Type B pancreatic cell (in vitro differentiated cells): ENCODE measurements at regions not wholly inside any gene's neighbourhood (a gene's known extent, or its start where the extent isn't known, plus 50 kb on each side); places are given as distances from the start of the nearest gene placed in this dataset.

Experiments
- DNase-seq: peaks from one replicate; pipeline ENCODE4 v3.0.0; 2021; ENCODE audit warnings: mixed read lengths; ENCODE audit not compliant: unreplicated experiment; ENCODE audit errors: extremely low spot score
- H3K27ac Mint-ChIP-seq: 2 replicates; pipeline ENCODE4 v1.8.0; 2021; ENCODE audit warnings: mild to moderate bottlenecking, mixed read lengths
- H3K27me3 Mint-ChIP-seq: 2 replicates; pipeline ENCODE4 v1.8.0; 2021; ENCODE audit warnings: mixed read lengths
- H3K36me3 Mint-ChIP-seq: 2 replicates; pipeline ENCODE4 v1.8.0; 2021; ENCODE audit warnings: mixed read lengths
- H3K4me1 Mint-ChIP-seq: one replicate; pipeline ENCODE4 v1.8.0; 2021; ENCODE audit warnings: mixed read lengths; ENCODE audit not compliant: unreplicated experiment
- H3K4me3 Mint-ChIP-seq: 2 replicates; pipeline ENCODE4 v1.8.0; 2021; ENCODE audit warnings: mild to moderate bottlenecking, mixed read lengths
- H3K9me3 Mint-ChIP-seq: 2 replicates; pipeline ENCODE4 v1.8.0; 2021; ENCODE audit warnings: mixed read lengths
- CTCF ChIP-seq: fragments of 200-600 bp; sonication (generic); conservative IDR thresholded peaks from 2 replicates; pipeline ENCODE4 v1.5.0; 2021; ENCODE audit warnings: antibody characterized with exemption, mild to moderate bottlenecking

- H3K4me3 Mint-ChIP-seq: no peak overlapping the region
- TF ChIP-seq CTCF: no peak
- H3K27ac Mint-ChIP-seq: no peak overlapping the region
- H3K4me1 Mint-ChIP-seq: no peaks in the 10 kb centered on the region
- no peak for DNase-seq
- no peaks in the 10 kb centered on the region for H3K9me3 Mint-ChIP-seq
- H3K36me3 Mint-ChIP-seq: no peaks in the 10 kb centered on the region
- peaks cover 2% of the 10 kb centered on the region for H3K27me3 Mint-ChIP-seq
These were observed 119.6 kb downstream of the SEC61B start for GRCh38 chr9:99341686-99342085.

GRCh38 chr9:99345451-99345850 lies 123.4 kb downstream of the SEC61B start:
- Mint-ChIP-seq H3K36me3 (no peaks in the 10 kb centered on the region), H3K4me1 (no peaks in the 10 kb centered on the region), H3K27me3 (peaks cover 2% of the 10 kb centered on the region), H3K4me3 (no peak overlapping the region), H3K27ac (no peak overlapping the region), H3K9me3 (no peaks in the 10 kb centered on the region)
- TF ChIP-seq CTCF: no peak
- DNase-seq: no peak

GRCh38 chr9:99345942-99346341 lies 123.9 kb downstream of the SEC61B start:
- no peaks in the 10 kb centered on the region for H3K36me3 Mint-ChIP-seq
- H3K4me3 Mint-ChIP-seq: no peak overlapping the region
- DNase-seq: no peak
- H3K9me3 Mint-ChIP-seq: no peaks in the 10 kb centered on the region
- H3K27ac Mint-ChIP-seq: no peak overlapping the region
- TF ChIP-seq CTCF: no peak
- H3K27me3 Mint-ChIP-seq: peaks cover 2% of the 10 kb centered on the region
- no peaks in the 10 kb centered on the region for H3K4me1 Mint-ChIP-seq

GRCh38 chr9:99347568-99347967 lies 125.5 kb downstream of the SEC61B start:
- H3K27ac Mint-ChIP-seq: no peak overlapping the region
- peaks cover 2% of the 10 kb centered on the region for H3K27me3 Mint-ChIP-seq
- H3K9me3 Mint-ChIP-seq: no peaks in the 10 kb centered on the region
- DNase-seq: no peak
- H3K4me1 Mint-ChIP-seq: no peaks in the 10 kb centered on the region
- no peak overlapping the region for H3K4me3 Mint-ChIP-seq
- no peak for TF ChIP-seq CTCF
- no peaks in the 10 kb centered on the region for H3K36me3 Mint-ChIP-seq

- Mint-ChIP-seq H3K4me1 (no peaks in the 10 kb centered on the region), H3K9me3 (no peaks in the 10 kb centered on the region), H3K27ac (no peak overlapping the region), H3K36me3 (no peaks in the 10 kb centered on the region), H3K27me3 (peaks cover 2% of the 10 kb centered on the region), H3K4me3 (no peak overlapping the region)
- no peak for TF ChIP-seq CTCF
- no peak for DNase-seq
These were observed 126.2 kb downstream of the SEC61B start for GRCh38 chr9:99348289-99348688.

- H3K27me3 Mint-ChIP-seq: peaks cover 2% of the 10 kb centered on the region
- no peaks in the 10 kb centered on the region for H3K36me3 Mint-ChIP-seq
- no peak for TF ChIP-seq CTCF
- H3K4me3 Mint-ChIP-seq: no peak overlapping the region
- H3K9me3 Mint-ChIP-seq: no peaks in the 10 kb centered on the region
- no peak overlapping the region for H3K27ac Mint-ChIP-seq
- no peak for DNase-seq
- H3K4me1 Mint-ChIP-seq: no peaks in the 10 kb centered on the region
These were observed 127.8 kb downstream of the SEC61B start for GRCh38 chr9:99349870-99350269.
